SK-N-SH treated with all-trans-retinoic acid at 6 μM for 48 hours (cell line): ENCODE measurements at regions not wholly inside any gene's neighbourhood (a gene's known extent, or its start where the extent isn't known, plus 50 kb on each side); places are given as distances from the start of the nearest gene placed in this dataset.

Source experiments
- BACH2 ChIP-seq: fragments of 250-450 bp; sonication (Bioruptor Pico); IDR thresholded peaks from 2 replicates; pipeline ENCODE4 v1.9.0; 2021; ENCODE audit warnings: mild to moderate bottlenecking, borderline replicate concordance
- CREB5 ChIP-seq: fragments of 250-450 bp; sonication (Bioruptor Pico); IDR thresholded peaks from 2 replicates; pipeline ENCODE4 v1.5.1; 2020; ENCODE audit warnings: low read depth, mild to moderate bottlenecking, moderate library complexity
- PATZ1 ChIP-seq: fragments of 250-450 bp; sonication (Bioruptor Pico); IDR thresholded peaks from 2 replicates; pipeline ENCODE4 v1.8.0; 2020; ENCODE audit warnings: mild to moderate bottlenecking, moderate library complexity, borderline replicate concordance
- RARB ChIP-seq: fragments of 250-450 bp; sonication (Bioruptor Pico); IDR thresholded peaks from 2 replicates; pipeline ENCODE4 v1.8.0; 2021; ENCODE audit warnings: mild to moderate bottlenecking, moderate library complexity
- TCF4 ChIP-seq: fragments of 250-450 bp; sonication (Bioruptor Pico); IDR thresholded peaks from 2 replicates; pipeline ENCODE4 v1.8.0; 2021; ENCODE audit warnings: mild to moderate bottlenecking, moderate library complexity, borderline replicate concordance
- ZC3H10 ChIP-seq: fragments of 250-450 bp; sonication (Bioruptor Pico); IDR thresholded peaks from 2 replicates; pipeline ENCODE4 v1.5.1; 2021; ENCODE audit warnings: mild to moderate bottlenecking, moderate library complexity
- ZFP30 ChIP-seq: fragments of 450-650 bp; formaldehyde crosslinking; IDR thresholded peaks from 2 replicates; pipeline ENCODE4 v1.5.0; 2022; ENCODE audit warnings: mild to moderate bottlenecking, moderate library complexity
- ZNF565 ChIP-seq: fragments of 450-650 bp; formaldehyde crosslinking; conservative IDR thresholded peaks from 2 replicates; pipeline ENCODE4 v1.5.0; 2020; ENCODE audit warnings: low read depth, mild to moderate bottlenecking, moderate library complexity
- ZNF70 ChIP-seq: fragments of 450-650 bp; formaldehyde crosslinking; IDR thresholded peaks from 2 replicates; pipeline ENCODE4 v1.5.0; 2020; ENCODE audit warnings: mild to moderate bottlenecking, moderate library complexity

GRCh38 chr9:94198414-94198813 is 60.7 kb upstream of the ZNF169 start:
- TF ChIP-seq BACH2 (CRISPR knock-in tag) = no peak
- TF ChIP-seq ZNF70 (CRISPR knock-in tag) = no peak
- TF ChIP-seq PATZ1 (CRISPR knock-in tag) = no peak
- no peak for TF ChIP-seq ZNF565
- no peak for TF ChIP-seq ZFP30 (CRISPR knock-in tag)
- TF ChIP-seq ZC3H10 (CRISPR knock-in tag) = no peak
- TF ChIP-seq TCF4 = no peak
- no peak for TF ChIP-seq RARB
- no peak for TF ChIP-seq CREB5
